HG03280 (cell line): ENCODE measurements at regions not wholly inside any gene's neighbourhood (a gene's known extent, or its start where the extent isn't known, plus 50 kb on each side); places are given as distances from the start of the nearest gene placed in this dataset.
"Not testable (repeated sequence)": the region's sequence is repeated elsewhere in the genome, so short reads cannot be mapped to it uniquely, and the experiment has no call there.

ENCODE experiments used
- ATAC-seq: cut with Tn5 transposase; IDR thresholded peaks from one replicate; pipeline ENCODE4 v1.9.1; 2021; ENCODE audit warnings: mild to moderate bottlenecking, moderate library complexity; ENCODE audit not compliant: unreplicated experiment

- no peak for ATAC-seq
Observed at GRCh38 chr2:128503399-128504245, 185.0 kb upstream of the HS6ST1 start.

- ATAC-seq: no peak
Observed at GRCh38 chr2:128504246-128505149, 185.8 kb upstream of the HS6ST1 start.

- no peak for ATAC-seq
Observed at GRCh38 chr2:128505150-128505490, 186.5 kb upstream of the HS6ST1 start.

- no peak for ATAC-seq
Observed at GRCh38 chr2:128505575-128506526, 187.2 kb upstream of the HS6ST1 start.

GRCh38 chr2:128506534-128506933 lies 187.9 kb upstream of the HS6ST1 start:
- no peak for ATAC-seq

GRCh38 chr2:128510701-128511397 lies 192.2 kb upstream of the HS6ST1 start:
- no peak for ATAC-seq

- ATAC-seq: no peak
Observed at GRCh38 chr2:128511731-128512378, 193.2 kb upstream of the HS6ST1 start.

GRCh38 chr2:128512379-128513115 lies 193.9 kb upstream of the HS6ST1 start:
- ATAC-seq: no peak

GRCh38 chr2:128513116-128513960 lies 194.7 kb upstream of the HS6ST1 start:
- ATAC-seq: no peak

- no peak for ATAC-seq
Observed at GRCh38 chr2:128513961-128514283, 195.3 kb upstream of the HS6ST1 start.

- no peak for ATAC-seq
Observed at GRCh38 chr2:128514555-128514955, 195.9 kb upstream of the HS6ST1 start.

- no peak for ATAC-seq
Observed at GRCh38 chr2:128516938-128517337, 198.3 kb upstream of the HS6ST1 start.

- ATAC-seq: not testable (repeated sequence)
Observed at GRCh38 chr2:128519028-128519427, 200.4 kb upstream of the HS6ST1 start.

- no peak for ATAC-seq
Observed at GRCh38 chr2:128519517-128520215, 201.0 kb upstream of the HS6ST1 start.

GRCh38 chr2:128520340-128520739 lies 201.7 kb upstream of the HS6ST1 start:
- ATAC-seq: no peak

GRCh38 chr2:128520791-128521190 lies 202.1 kb upstream of the HS6ST1 start:
- ATAC-seq: peak; percentile 86

GRCh38 chr2:128521482-128521881 lies 202.8 kb upstream of the HS6ST1 start:
- no peak for ATAC-seq

GRCh38 chr2:128522829-128523228 lies 204.2 kb upstream of the HS6ST1 start:
- ATAC-seq: no peak
